Hepatocyte (in vitro differentiated cells): ENCODE measurements at regions not wholly inside any gene's neighbourhood (a gene's known extent, or its start where the extent isn't known, plus 50 kb on each side); places are given as distances from the start of the nearest gene placed in this dataset.

Experiments
- DNase-seq: peaks from one replicate; pipeline ENCODE4 v3.0.0-alpha.2; 2016; ENCODE audit warnings: low spot score
- H2AFZ ChIP-seq: fragments of 200-600 bp; sonication (generic); 2 replicates; pipeline ENCODE4 v1.6.0; 2016; ENCODE audit warnings: antibody characterized with exemption, mild to moderate bottlenecking
- H3K27ac ChIP-seq: fragments of 200-600 bp; sonication (generic); 2 replicates; pipeline ENCODE4 v1.5.1; 2016; ENCODE audit warnings: mild to moderate bottlenecking
- H3K27me3 ChIP-seq: fragments of 200-600 bp; sonication (generic); 2 replicates; pipeline ENCODE4 v1.6.1; 2016
- H3K36me3 ChIP-seq: fragments of 200-600 bp; sonication (generic); replicated peaks from 2 replicates; pipeline ENCODE4 v1.5.1; 2016; ENCODE audit warnings: low read depth; ENCODE audit not compliant: insufficient read depth
- H3K4me1 ChIP-seq: fragments of 200-600 bp; sonication (generic); 2 replicates; pipeline ENCODE4 v1.5.1; 2016; ENCODE audit warnings: mild to moderate bottlenecking, moderate library complexity; ENCODE audit not compliant: insufficient read depth
- H3K4me2 ChIP-seq: fragments of 200-600 bp; sonication (generic); 2 replicates; pipeline ENCODE4 v1.6.0; 2016
- H3K4me3 ChIP-seq: fragments of 200-600 bp; sonication (generic); 2 replicates; pipeline ENCODE4 v1.5.1; 2016; ENCODE audit warnings: mild to moderate bottlenecking
- H3K79me2 ChIP-seq: fragments of 200-600 bp; sonication (generic); 2 replicates; pipeline ENCODE4 v1.6.0; 2017; ENCODE audit warnings: mild to moderate bottlenecking
- H3K9me2 ChIP-seq: fragments of 200-600 bp; sonication (generic); replicated peaks from 2 replicates; pipeline ENCODE4 v1.6.0; 2017; ENCODE audit warnings: mild to moderate bottlenecking; ENCODE audit not compliant: insufficient read depth
- H3K9me3 ChIP-seq: fragments of 200-600 bp; sonication (generic); 2 replicates; pipeline ENCODE4 v1.5.1; 2016; ENCODE audit warnings: low read depth, mild to moderate bottlenecking
- H4K20me1 ChIP-seq: fragments of 200-600 bp; sonication (generic); 2 replicates; pipeline ENCODE4 v1.6.0; 2016; ENCODE audit warnings: mild to moderate bottlenecking; ENCODE audit not compliant: insufficient read depth, poor library complexity, severe bottlenecking
- EZH2 ChIP-seq: fragments of 200-600 bp; sonication (generic); IDR thresholded peaks from 2 replicates; pipeline ENCODE4 v1.6.1; 2016; ENCODE audit warnings: antibody characterized with exemption, mild to moderate bottlenecking, borderline replicate concordance
- EZH2phosphoT487 ChIP-seq: fragments of 200-600 bp; sonication (generic); IDR thresholded peaks from one replicate; pipeline ENCODE4 v1.6.1; 2018; ENCODE audit warnings: antibody characterized with exemption, mild to moderate bottlenecking, low read depth, moderate library complexity; ENCODE audit not compliant: unreplicated experiment, severe bottlenecking
- WGBS: methylation state at CpG from one replicate; pipeline ENCODE4 v1.1.6; 2016; ENCODE audit warnings: low lambda C conversion rate; ENCODE audit errors: missing lambda C conversion rate; 5-methylcytosine and 5-hydroxymethylcytosine counted together
- TF ChIP-seq, protein P1 (sequence below): fragments of 200-600 bp; sonication (generic); IDR thresholded peaks from 2 replicates; pipeline ENCODE4 v1.5.1; 2016; ENCODE audit warnings: antibody characterized with exemption, mild to moderate bottlenecking; ENCODE audit not compliant: poor library complexity

DNA sequence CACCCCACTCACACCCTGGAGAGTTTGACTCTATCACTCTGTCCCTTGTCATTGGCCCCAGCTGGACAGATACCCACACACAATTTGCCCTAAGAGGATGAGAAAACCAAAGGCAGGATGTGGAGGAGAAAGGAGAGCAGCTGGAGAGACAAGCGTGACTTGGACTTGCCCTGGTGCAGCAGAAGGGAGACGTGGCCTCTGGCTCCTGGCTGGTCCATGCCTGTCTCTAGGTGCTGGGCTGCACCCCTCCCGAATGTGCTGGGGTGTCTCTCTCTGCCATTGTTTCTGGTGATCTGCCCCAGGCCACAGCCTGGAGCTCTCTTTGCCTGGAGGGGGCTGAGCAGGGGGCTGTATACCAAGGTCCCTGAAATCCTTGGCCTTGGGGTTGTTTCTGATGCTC, 88.7 kb upstream of the HDAC4 start:
- TF ChIP-seq, protein P1, sequence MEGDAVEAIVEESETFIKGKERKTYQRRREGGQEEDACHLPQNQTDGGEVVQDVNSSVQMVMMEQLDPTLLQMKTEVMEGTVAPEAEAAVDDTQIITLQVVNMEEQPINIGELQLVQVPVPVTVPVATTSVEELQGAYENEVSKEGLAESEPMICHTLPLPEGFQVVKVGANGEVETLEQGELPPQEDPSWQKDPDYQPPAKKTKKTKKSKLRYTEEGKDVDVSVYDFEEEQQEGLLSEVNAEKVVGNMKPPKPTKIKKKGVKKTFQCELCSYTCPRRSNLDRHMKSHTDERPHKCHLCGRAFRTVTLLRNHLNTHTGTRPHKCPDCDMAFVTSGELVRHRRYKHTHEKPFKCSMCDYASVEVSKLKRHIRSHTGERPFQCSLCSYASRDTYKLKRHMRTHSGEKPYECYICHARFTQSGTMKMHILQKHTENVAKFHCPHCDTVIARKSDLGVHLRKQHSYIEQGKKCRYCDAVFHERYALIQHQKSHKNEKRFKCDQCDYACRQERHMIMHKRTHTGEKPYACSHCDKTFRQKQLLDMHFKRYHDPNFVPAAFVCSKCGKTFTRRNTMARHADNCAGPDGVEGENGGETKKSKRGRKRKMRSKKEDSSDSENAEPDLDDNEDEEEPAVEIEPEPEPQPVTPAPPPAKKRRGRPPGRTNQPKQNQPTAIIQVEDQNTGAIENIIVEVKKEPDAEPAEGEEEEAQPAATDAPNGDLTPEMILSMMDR: no peak
- TF ChIP-seq EZH2phosphoT487 (no peak), EZH2 (no peak)
- H3K27me3 ChIP-seq: no peaks in the 10 kb centered on the region
- 82% methylated on average over 3 of the region's 3 CpGs for WGBS
- no peaks in the 10 kb centered on the region for H3K9me3 ChIP-seq
- no peak overlapping the region for H2AFZ ChIP-seq
- H4K20me1 ChIP-seq: no peaks in the 10 kb centered on the region
- no peaks in the 10 kb centered on the region for H3K4me1 ChIP-seq
- no peaks in the 10 kb centered on the region for H3K9me2 ChIP-seq
- no peaks in the 10 kb centered on the region for H3K79me2 ChIP-seq
- H3K4me3 ChIP-seq: no peak overlapping the region
- no peak overlapping the region for H3K4me2 ChIP-seq
- no peaks in the 10 kb centered on the region for H3K36me3 ChIP-seq
- no peak for DNase-seq
- H3K27ac ChIP-seq: no peak overlapping the region

DNA sequence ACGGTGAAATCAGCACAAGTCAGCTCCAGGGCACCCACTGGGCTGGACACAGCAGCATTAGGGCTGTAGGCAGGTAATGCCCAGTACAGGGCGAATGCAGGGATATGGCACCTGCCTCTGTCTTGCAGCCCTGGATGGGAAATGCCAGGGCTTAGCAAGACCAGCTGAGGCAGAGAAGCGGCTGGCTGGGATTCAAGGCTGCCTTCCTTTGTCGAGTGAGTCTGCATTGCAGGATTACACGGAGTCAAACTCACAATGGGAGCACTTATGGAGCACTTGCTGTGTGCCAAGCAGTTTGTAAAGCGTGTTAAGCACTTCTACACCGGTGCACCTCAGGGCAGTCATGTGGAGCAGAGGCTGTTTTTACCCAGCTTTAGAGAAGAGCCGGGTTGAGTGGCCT, 87.3 kb upstream of the HDAC4 start:
- no peaks in the 10 kb centered on the region for H3K79me2 ChIP-seq
- no peaks in the 10 kb centered on the region for H4K20me1 ChIP-seq
- H3K27ac ChIP-seq: no peak overlapping the region
- H3K4me3 ChIP-seq: no peak overlapping the region
- WGBS: 81% methylated on average over 8 of the region's 8 CpGs
- no peaks in the 10 kb centered on the region for H3K9me2 ChIP-seq
- no peak overlapping the region for H3K4me2 ChIP-seq
- no peak overlapping the region for H2AFZ ChIP-seq
- no peaks in the 10 kb centered on the region for H3K27me3 ChIP-seq
- DNase-seq: no peak
- H3K4me1 ChIP-seq: no peaks in the 10 kb centered on the region
- no peaks in the 10 kb centered on the region for H3K9me3 ChIP-seq
- TF ChIP-seq EZH2phosphoT487 (no peak), EZH2 (no peak)
- TF ChIP-seq, protein P1: no peak
- no peaks in the 10 kb centered on the region for H3K36me3 ChIP-seq

DNA sequence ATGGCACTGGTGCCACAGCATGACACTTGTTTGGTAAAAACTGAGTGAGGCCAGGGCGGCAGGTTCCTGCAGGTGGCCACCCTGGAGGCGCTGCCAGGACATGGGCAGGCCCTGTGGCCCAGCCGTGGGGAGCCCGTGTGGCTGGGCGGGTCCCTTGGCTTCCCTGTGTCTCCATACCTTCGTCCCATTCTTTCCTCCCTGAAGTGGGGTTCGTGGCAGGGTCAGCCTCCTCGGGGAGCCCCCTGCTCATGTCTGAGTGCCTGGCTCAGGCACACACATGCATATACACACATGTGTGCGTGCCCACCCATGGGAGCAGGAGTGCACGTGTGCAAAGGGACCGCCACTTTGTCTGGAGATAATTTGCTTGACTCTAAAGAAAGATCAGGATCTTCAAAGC, 86.5 kb upstream of the HDAC4 start:
- H3K4me3 ChIP-seq: no peak overlapping the region
- H4K20me1 ChIP-seq: no peaks in the 10 kb centered on the region
- TF ChIP-seq EZH2phosphoT487 (no peak), EZH2 (no peak)
- TF ChIP-seq, protein P1: no peak
- H3K4me1 ChIP-seq: no peaks in the 10 kb centered on the region
- H3K9me3 ChIP-seq: no peaks in the 10 kb centered on the region
- H3K27me3 ChIP-seq: no peaks in the 10 kb centered on the region
- no peaks in the 10 kb centered on the region for H3K79me2 ChIP-seq
- no peaks in the 10 kb centered on the region for H3K36me3 ChIP-seq
- DNase-seq: no peak
- no peak overlapping the region for H2AFZ ChIP-seq
- 92% methylated on average over 11 of the region's 11 CpGs for WGBS
- H3K27ac ChIP-seq: no peak overlapping the region
- H3K9me2 ChIP-seq: no peaks in the 10 kb centered on the region
- no peak overlapping the region for H3K4me2 ChIP-seq

DNA sequence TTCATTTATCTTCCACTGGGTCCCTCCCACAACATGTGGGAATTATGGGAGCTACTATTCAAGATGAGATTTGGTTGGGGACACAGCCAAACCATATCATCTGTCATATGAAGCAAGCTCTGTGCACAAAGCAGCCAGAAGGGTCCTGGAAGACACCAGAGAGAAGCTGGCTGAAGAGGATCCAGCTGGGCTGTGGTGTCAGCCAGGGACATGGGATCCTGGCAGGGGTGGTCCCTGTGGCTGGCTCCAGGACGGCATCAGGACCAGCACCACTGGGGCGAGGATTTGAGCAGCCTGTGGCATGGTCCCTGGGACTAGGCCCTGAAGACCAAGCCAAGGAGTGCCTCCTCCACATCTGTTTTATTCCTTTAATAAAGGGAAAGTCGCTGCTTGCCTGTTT, 84.8 kb upstream of the HDAC4 start:
- Histone ChIP-seq H3K4me1 (no peaks in the 10 kb centered on the region), H3K79me2 (no peaks in the 10 kb centered on the region), H3K27ac (no peak overlapping the region), H3K4me2 (no peak overlapping the region), H3K9me3 (no peaks in the 10 kb centered on the region), H2AFZ (no peak overlapping the region), H3K27me3 (no peaks in the 10 kb centered on the region), H3K4me3 (no peak overlapping the region), H3K9me2 (no peaks in the 10 kb centered on the region), H3K36me3 (no peaks in the 10 kb centered on the region), H4K20me1 (no peaks in the 10 kb centered on the region)
- TF ChIP-seq EZH2 (no peak), EZH2phosphoT487 (no peak)
- TF ChIP-seq, protein P1: no peak
- no peak for DNase-seq
- 91% methylated on average over 3 of the region's 3 CpGs for WGBS
